ENCODE measurements at regions not wholly inside any gene's neighbourhood (a gene's known extent, or its start where the extent isn't known, plus 50 kb on each side); places are given as distances from the start of the nearest gene placed in this dataset.

DNA sequence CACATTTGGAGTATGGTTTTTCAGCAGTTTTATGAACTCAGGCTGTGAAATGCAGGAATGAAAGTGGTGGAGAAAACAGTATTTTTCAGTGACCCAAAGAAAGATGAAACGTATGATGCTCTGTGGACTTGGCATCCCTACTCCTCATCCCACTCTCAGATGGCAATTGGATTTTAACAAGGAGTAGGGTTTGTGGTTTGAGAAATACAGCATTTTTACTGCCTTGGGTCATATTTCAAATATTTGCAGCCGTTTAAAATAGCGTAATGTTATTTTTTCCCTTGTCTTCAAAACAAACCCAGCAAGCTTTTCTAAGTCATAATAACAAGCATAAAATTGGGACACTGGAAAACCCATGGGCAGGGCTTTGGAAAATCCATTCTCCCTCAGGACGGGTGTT is 117.2 kb upstream of the LRIG1 start:
- Histone ChIP-seq H3K9ac (ENCODE audit: insufficient read length, low read depth) (no peak overlapping the region), H3K9me3 (ENCODE audit: insufficient read depth, low read length) (no peaks in the 10 kb centered on the region), H3K36me3 (ENCODE audit: insufficient read depth, insufficient read length, low read length) (no peaks in the 10 kb centered on the region), H3K4me3 (ENCODE audit: insufficient read length, low read depth) (no peak overlapping the region), H3K27me3 (ENCODE audit: insufficient read depth, insufficient read length) (no peaks in the 10 kb centered on the region), H3K4me1 (ENCODE audit: insufficient read depth, insufficient read length) (no peaks in the 10 kb centered on the region)
- TF ChIP-seq YY1 (IDR thresholded peaks at IDR 0.05; ENCODE audit: insufficient read depth, insufficient read length) (no peak), SUZ12 (IDR thresholded peaks at IDR 0.05; ENCODE audit: extremely low read depth, insufficient read depth, insufficient read length) (no peak), ZNF274 (IDR thresholded peaks at IDR 0.05; ENCODE audit: low read depth, low read length) (no peak)
- DNase-seq (ENCODE audit: low read depth, low spot score): no peak

GRCh38 chr3:66620296-66620695 is 119.5 kb upstream of the LRIG1 start:
- Histone ChIP-seq H3K9ac (ENCODE audit: insufficient read length, low read depth) (no peak overlapping the region), H3K4me3 (ENCODE audit: insufficient read length, low read depth) (no peak overlapping the region), H3K9me3 (ENCODE audit: insufficient read depth, low read length) (no peaks in the 10 kb centered on the region), H3K4me1 (ENCODE audit: insufficient read depth, insufficient read length) (no peaks in the 10 kb centered on the region), H3K27me3 (ENCODE audit: insufficient read depth, insufficient read length) (no peaks in the 10 kb centered on the region), H3K36me3 (ENCODE audit: insufficient read depth, insufficient read length, low read length) (no peaks in the 10 kb centered on the region)
- TF ChIP-seq ZNF274 (IDR thresholded peaks at IDR 0.05; ENCODE audit: low read depth, low read length): no peak
- no peak for TF ChIP-seq YY1 (IDR thresholded peaks at IDR 0.05; ENCODE audit: insufficient read depth, insufficient read length)
- TF ChIP-seq SUZ12 (IDR thresholded peaks at IDR 0.05; ENCODE audit: extremely low read depth, insufficient read depth, insufficient read length): no peak
- DNase-seq (ENCODE audit: low read depth, low spot score): no peak

DNA sequence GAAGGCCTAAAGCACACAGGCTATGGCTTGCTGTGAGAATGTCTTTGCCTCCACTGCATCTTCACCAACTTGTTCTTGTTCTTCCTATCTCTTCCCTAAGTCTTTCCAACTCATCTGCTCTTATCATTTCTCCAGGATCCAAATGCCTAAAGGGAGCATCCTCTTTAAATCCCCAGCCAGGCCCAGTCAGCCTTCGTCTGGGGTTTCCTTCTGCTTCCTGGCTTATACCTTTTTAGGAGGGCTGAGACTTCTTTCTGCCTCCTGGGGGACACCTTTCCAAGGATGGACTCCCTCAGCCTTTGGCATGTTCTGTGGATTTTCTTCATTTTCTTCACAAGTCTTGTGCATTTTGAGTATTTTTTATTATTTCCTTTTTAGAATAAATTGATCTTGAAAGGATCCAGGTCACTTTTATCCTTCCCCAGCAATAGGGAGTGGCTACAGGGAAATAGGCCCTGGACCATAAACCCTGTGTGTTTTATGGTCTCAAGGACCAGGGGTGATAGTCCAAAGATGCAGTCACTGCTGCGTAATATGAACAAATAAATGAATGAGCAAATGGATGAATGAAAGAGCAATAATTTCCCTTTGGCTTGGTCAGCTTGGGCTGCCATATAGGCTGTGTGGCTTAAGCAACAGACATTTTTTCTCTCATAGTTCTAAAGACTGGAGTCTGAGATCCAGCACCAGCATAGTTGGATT is 122.1 kb upstream of the LRIG1 start:
- no peak for TF ChIP-seq SUZ12 (IDR thresholded peaks at IDR 0.05; ENCODE audit: extremely low read depth, insufficient read depth, insufficient read length)
- no peak for TF ChIP-seq ZNF274 (IDR thresholded peaks at IDR 0.05; ENCODE audit: low read depth, low read length)
- no peak for TF ChIP-seq YY1 (IDR thresholded peaks at IDR 0.05; ENCODE audit: insufficient read depth, insufficient read length)

DNA sequence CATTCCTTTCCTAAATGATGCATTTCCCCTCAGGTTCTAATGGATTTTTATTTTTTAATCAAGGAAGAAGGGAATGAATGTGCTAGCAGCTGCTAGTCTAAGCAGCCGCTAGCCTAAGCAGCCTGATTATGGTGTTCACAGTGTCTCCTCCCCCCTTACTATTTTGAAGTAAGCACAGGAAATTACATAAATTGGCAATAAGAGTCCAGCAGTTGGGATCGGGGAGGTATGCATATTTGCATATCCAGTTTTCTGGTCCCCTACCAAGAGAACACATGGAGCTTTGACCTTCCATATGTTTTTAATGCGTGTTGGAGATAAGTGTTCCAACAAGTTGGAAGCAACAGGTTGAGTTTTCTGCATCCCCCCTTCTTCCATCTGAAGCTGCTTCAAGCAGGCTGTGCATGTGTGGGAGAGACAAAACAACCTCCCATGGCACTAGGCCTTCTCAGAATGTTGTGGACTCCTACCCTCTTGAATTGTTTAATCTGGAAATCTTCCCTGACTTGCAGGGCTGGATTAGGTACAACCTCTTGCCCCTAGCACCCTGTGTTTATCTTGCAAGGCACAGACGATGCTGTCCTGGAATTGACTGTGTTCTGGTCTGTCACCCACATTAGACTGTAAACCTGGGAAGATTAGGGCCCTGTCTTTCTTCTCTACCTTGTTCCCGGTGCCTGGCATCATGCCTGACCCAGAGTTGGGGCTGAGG is 124.8 kb upstream of the LRIG1 start:
- no peak overlapping the region for H3K4me3 ChIP-seq (ENCODE audit: insufficient read length, low read depth)
- no peak overlapping the region for H3K9ac ChIP-seq (ENCODE audit: insufficient read length, low read depth)
- no peaks in the 10 kb centered on the region for H3K36me3 ChIP-seq (ENCODE audit: insufficient read depth, insufficient read length, low read length)
- no peak for TF ChIP-seq YY1 (IDR thresholded peaks at IDR 0.05; ENCODE audit: insufficient read depth, insufficient read length)
- no peak for TF ChIP-seq SUZ12 (IDR thresholded peaks at IDR 0.05; ENCODE audit: extremely low read depth, insufficient read depth, insufficient read length)
- no peaks in the 10 kb centered on the region for H3K9me3 ChIP-seq (ENCODE audit: insufficient read depth, low read length)
- H3K27me3 ChIP-seq (ENCODE audit: insufficient read depth, insufficient read length): no peaks in the 10 kb centered on the region
- DNase-seq (ENCODE audit: low read depth, low spot score): no peak
- H3K4me1 ChIP-seq (ENCODE audit: insufficient read depth, insufficient read length): peaks cover 4% of the 10 kb centered on the region

More for the DNA sequence above, 122.1 kb upstream of the LRIG1 start:
- H3K9ac ChIP-seq (ENCODE audit: insufficient read length, low read depth): no peak overlapping the region
- H3K4me1 ChIP-seq (ENCODE audit: insufficient read depth, insufficient read length): no peaks in the 10 kb centered on the region
- no peaks in the 10 kb centered on the region for H3K9me3 ChIP-seq (ENCODE audit: insufficient read depth, low read length)
- no peak for DNase-seq (ENCODE audit: low read depth, low spot score)
- H3K36me3 ChIP-seq (ENCODE audit: insufficient read depth, insufficient read length, low read length): no peaks in the 10 kb centered on the region
- no peaks in the 10 kb centered on the region for H3K27me3 ChIP-seq (ENCODE audit: insufficient read depth, insufficient read length)
- H3K4me3 ChIP-seq (ENCODE audit: insufficient read length, low read depth): no peak overlapping the region

GRCh38 chr3:66629150-66629981 is 128.5 kb upstream of the LRIG1 start:
- Histone ChIP-seq H3K9ac (ENCODE audit: insufficient read length, low read depth) (no peak overlapping the region), H3K4me1 (ENCODE audit: insufficient read depth, insufficient read length) (peaks cover 4% of the 10 kb centered on the region), H3K27me3 (ENCODE audit: insufficient read depth, insufficient read length) (no peaks in the 10 kb centered on the region), H3K36me3 (ENCODE audit: insufficient read depth, insufficient read length, low read length) (no peaks in the 10 kb centered on the region), H3K4me3 (ENCODE audit: insufficient read length, low read depth) (no peak overlapping the region), H3K9me3 (ENCODE audit: insufficient read depth, low read length) (no peaks in the 10 kb centered on the region)
- TF ChIP-seq SUZ12 (IDR thresholded peaks at IDR 0.05; ENCODE audit: extremely low read depth, insufficient read depth, insufficient read length): no peak
- TF ChIP-seq ZNF274 (IDR thresholded peaks at IDR 0.05; ENCODE audit: low read depth, low read length): no peak
- TF ChIP-seq YY1 (IDR thresholded peaks at IDR 0.05; ENCODE audit: insufficient read depth, insufficient read length): no peak
- no peak for DNase-seq (ENCODE audit: low read depth, low spot score)

DNA sequence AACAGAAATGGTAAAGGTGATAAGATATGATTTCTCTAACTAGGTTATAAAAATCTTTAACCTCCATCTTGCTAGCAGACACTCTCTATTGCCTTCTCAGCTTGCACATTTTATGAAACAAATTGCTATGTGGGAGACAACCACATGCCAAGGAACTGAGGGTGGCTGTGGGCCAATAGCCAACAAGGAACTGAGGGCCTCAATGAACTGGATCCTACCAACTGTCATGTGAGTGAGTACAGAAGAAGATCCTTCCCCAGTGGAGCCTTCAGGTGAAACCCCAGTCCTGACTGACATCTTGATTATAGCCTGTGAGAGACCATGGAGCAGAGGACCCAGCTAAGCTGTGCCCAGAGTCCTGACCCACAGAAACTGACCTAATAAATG is 129.2 kb upstream of the LRIG1 start:
- TF ChIP-seq YY1 (IDR thresholded peaks at IDR 0.05; ENCODE audit: insufficient read depth, insufficient read length): no peak
- TF ChIP-seq SUZ12 (IDR thresholded peaks at IDR 0.05; ENCODE audit: extremely low read depth, insufficient read depth, insufficient read length): no peak
- TF ChIP-seq ZNF274 (IDR thresholded peaks at IDR 0.05; ENCODE audit: low read depth, low read length): no peak
- Histone ChIP-seq H3K4me3 (ENCODE audit: insufficient read length, low read depth) (no peak overlapping the region), H3K9ac (ENCODE audit: insufficient read length, low read depth) (no peak overlapping the region), H3K27me3 (ENCODE audit: insufficient read depth, insufficient read length) (no peaks in the 10 kb centered on the region), H3K9me3 (ENCODE audit: insufficient read depth, low read length) (no peaks in the 10 kb centered on the region), H3K36me3 (ENCODE audit: insufficient read depth, insufficient read length, low read length) (no peaks in the 10 kb centered on the region), H3K4me1 (ENCODE audit: insufficient read depth, insufficient read length) (peaks cover 4% of the 10 kb centered on the region)
- DNase-seq (ENCODE audit: low read depth, low spot score): no peak
